HEK293 (cell line): ENCODE measurements at regions not wholly inside any gene's neighbourhood (a gene's known extent, or its start where the extent isn't known, plus 50 kb on each side); places are given as distances from the start of the nearest gene placed in this dataset.

Experiments
- CTCF ChIA-PET: fragments of 350-600 bp; formaldehyde crosslinking; extraction: SDS; loops from one replicate; lab custom pipeline; 2021; ENCODE audit warnings: antibody characterized with exemption; lab: Yijun Ruan, JAX
- POLR2A ChIA-PET: fragments of 300-600 bp; formaldehyde crosslinking; extraction: SDS; loops from one replicate; lab custom pipeline; 2020; ENCODE audit warnings: antibody characterized with exemption, inconsistent platforms; lab: Yijun Ruan, JAX
- H3K27ac ChIP-seq: fragments of 200-500 bp; sonication (Bioruptor generic); 2 replicates; pipeline ENCODE4 v1.5.1; 2014; ENCODE audit warnings: low read depth, low read length, control low read depth, inconsistent platforms; ENCODE audit errors: extremely low read depth
- H3K36me3 ChIP-seq, 2 experiments: fragments of 200-500 bp in 1 of 2; sonication (Bioruptor generic) in 1 of 2; 1 replicate in 1 of 2; 2 replicates in 1 of 2; pipeline ENCODE4 v1.5.1; 2014 to 2017; ENCODE audit warnings: inconsistent platforms in 2 of 2, low read length in 2 of 2; ENCODE audit not compliant: control insufficient read depth in 2 of 2, insufficient read depth in 1 of 2
- H3K4me1 ChIP-seq: fragments of 200-500 bp; sonication (Bioruptor generic); 2 replicates; pipeline ENCODE4 v1.5.1; 2014; ENCODE audit warnings: mild to moderate bottlenecking, low read length, inconsistent platforms; ENCODE audit not compliant: control insufficient read depth, insufficient read depth
- H3K4me3 ChIP-seq: 2 replicates; pipeline ENCODE4 v1.5.1; 2011; ENCODE audit warnings: low read depth, mild to moderate bottlenecking, control low read depth, low read length, moderate library complexity
- H3K9me3 ChIP-seq: fragments of 200-500 bp; sonication (Bioruptor generic); 2 replicates; pipeline ENCODE4 v1.5.1; 2014; ENCODE audit warnings: low read depth, low read length, inconsistent platforms; ENCODE audit not compliant: control insufficient read depth, insufficient read depth
- EGR2 ChIP-seq: fragments of 450-650 bp; formaldehyde crosslinking; IDR thresholded peaks from 2 replicates; pipeline ENCODE4 v1.5.1; 2016; ENCODE audit warnings: low read depth, missing biosample characterization, missing genetic modification characterization
- GLI4 ChIP-seq: fragments of 450-650 bp; formaldehyde crosslinking; IDR thresholded peaks from 2 replicates; pipeline ENCODE4 v1.5.1; 2016; ENCODE audit warnings: missing biosample characterization, missing genetic modification characterization
- MYNN ChIP-seq: fragments of 450-650 bp; formaldehyde crosslinking; IDR thresholded peaks from 2 replicates; pipeline ENCODE4 v1.5.1; 2016; ENCODE audit warnings: missing biosample characterization, missing genetic modification characterization, borderline replicate concordance
- REPIN1 ChIP-seq: fragments of 450-650 bp; formaldehyde crosslinking; IDR thresholded peaks from 2 replicates; pipeline ENCODE4 v1.5.1; 2017; ENCODE audit warnings: missing biosample characterization, missing genetic modification characterization, low read depth
- SP7 ChIP-seq: fragments of 450-650 bp; formaldehyde crosslinking; IDR thresholded peaks from 2 replicates; pipeline ENCODE4 v1.5.1; 2016; ENCODE audit warnings: missing biosample characterization, missing genetic modification characterization
- ZFP37 ChIP-seq: fragments of 450-650 bp; formaldehyde crosslinking; IDR thresholded peaks from 2 replicates; pipeline ENCODE4 v1.5.1; 2016; ENCODE audit warnings: missing biosample characterization, missing genetic modification characterization
- ZFP69B ChIP-seq: fragments of 450-650 bp; formaldehyde crosslinking; IDR thresholded peaks from 2 replicates; pipeline ENCODE4 v1.5.1; 2016; ENCODE audit warnings: missing biosample characterization, missing genetic modification characterization
- ZNF239 ChIP-seq: fragments of 450-650 bp; formaldehyde crosslinking; IDR thresholded peaks from 2 replicates; pipeline ENCODE4 v1.5.1; 2016; ENCODE audit warnings: missing biosample characterization, missing genetic modification characterization
- ZNF248 ChIP-seq: fragments of 450-650 bp; formaldehyde crosslinking; IDR thresholded peaks from 2 replicates; pipeline ENCODE4 v1.5.1; 2017; ENCODE audit warnings: missing biosample characterization, missing genetic modification characterization
- ZNF335 ChIP-seq: fragments of 450-650 bp; formaldehyde crosslinking; conservative IDR thresholded peaks from 2 replicates; pipeline ENCODE4 v1.5.1; 2016; ENCODE audit warnings: missing biosample characterization, missing genetic modification characterization
- ZNF433 ChIP-seq: fragments of 450-650 bp; formaldehyde crosslinking; IDR thresholded peaks from 2 replicates; pipeline ENCODE4 v1.5.1; 2016; ENCODE audit warnings: missing biosample characterization, missing genetic modification characterization, low read depth
- ZNF501 ChIP-seq: fragments of 450-650 bp; formaldehyde crosslinking; IDR thresholded peaks from 2 replicates; pipeline ENCODE4 v1.5.1; 2016; ENCODE audit warnings: missing biosample characterization, missing genetic modification characterization
- ZNF510 ChIP-seq: fragments of 450-650 bp; formaldehyde crosslinking; IDR thresholded peaks from 2 replicates; pipeline ENCODE4 v1.5.1; 2018; ENCODE audit warnings: mild to moderate bottlenecking, missing genetic modification characterization, missing biosample characterization; ENCODE audit not compliant: insufficient replicate concordance
- ZNF585B ChIP-seq: fragments of 450-650 bp; formaldehyde crosslinking; IDR thresholded peaks from 2 replicates; pipeline ENCODE4 v1.5.1; 2016; ENCODE audit warnings: missing biosample characterization, missing genetic modification characterization
- ZNF596 ChIP-seq: fragments of 450-650 bp; IDR thresholded peaks from 2 replicates; pipeline ENCODE4 v1.5.0; 2018; ENCODE audit warnings: missing biosample characterization, mild to moderate bottlenecking, missing genetic modification characterization, moderate library complexity
- ZNF660 ChIP-seq: fragments of 450-650 bp; IDR thresholded peaks from 2 replicates; pipeline ENCODE4 v1.5.1; 2018; ENCODE audit warnings: missing biosample characterization, mild to moderate bottlenecking, missing genetic modification characterization
- ZNF670 ChIP-seq: fragments of 450-650 bp; formaldehyde crosslinking; IDR thresholded peaks from 2 replicates; pipeline ENCODE4 v1.5.1; 2016; ENCODE audit warnings: missing biosample characterization, missing genetic modification characterization, low read depth
- ZNF701 ChIP-seq: fragments of 450-650 bp; formaldehyde crosslinking; IDR thresholded peaks from 2 replicates; pipeline ENCODE4 v1.5.1; 2016; ENCODE audit warnings: missing biosample characterization, missing genetic modification characterization
- ZNF785 ChIP-seq: fragments of 450-650 bp; formaldehyde crosslinking; IDR thresholded peaks from 2 replicates; pipeline ENCODE4 v1.5.1; 2016; ENCODE audit warnings: missing biosample characterization, missing genetic modification characterization
- ZNF792 ChIP-seq: fragments of 450-650 bp; formaldehyde crosslinking; IDR thresholded peaks from 2 replicates; pipeline ENCODE4 v1.5.1; 2016; ENCODE audit warnings: missing biosample characterization, missing genetic modification characterization
- ZSCAN16 ChIP-seq: fragments of 450-650 bp; formaldehyde crosslinking; IDR thresholded peaks from 2 replicates; pipeline ENCODE4 v1.5.1; 2016; ENCODE audit warnings: missing biosample characterization, missing genetic modification characterization
- TF ChIP-seq, protein P1 (sequence below): fragments of 450-650 bp; formaldehyde crosslinking; IDR thresholded peaks from 2 replicates; pipeline ENCODE4 v1.5.1; 2016; ENCODE audit warnings: missing biosample characterization, missing genetic modification characterization
- TF ChIP-seq, protein P2 (sequence below): fragments of 450-650 bp; formaldehyde crosslinking; IDR thresholded peaks from 2 replicates; pipeline ENCODE4 v1.5.1; 2016; ENCODE audit warnings: missing biosample characterization, missing genetic modification characterization, low read depth
- TF ChIP-seq, protein P3 (sequence below): fragments of 450-650 bp; formaldehyde crosslinking; IDR thresholded peaks from 2 replicates; pipeline ENCODE4 v1.5.1; 2016; ENCODE audit warnings: missing biosample characterization, missing genetic modification characterization
- TF ChIP-seq, protein P4 (sequence below): fragments of 450-650 bp; formaldehyde crosslinking; IDR thresholded peaks from 2 replicates; pipeline ENCODE4 v1.5.1; 2017; ENCODE audit warnings: missing biosample characterization, missing genetic modification characterization
- TF ChIP-seq, protein P5 (sequence below): fragments of 450-650 bp; formaldehyde crosslinking; IDR thresholded peaks from 2 replicates; pipeline ENCODE4 v1.5.1; 2017; ENCODE audit warnings: missing biosample characterization, missing genetic modification characterization

DNA sequence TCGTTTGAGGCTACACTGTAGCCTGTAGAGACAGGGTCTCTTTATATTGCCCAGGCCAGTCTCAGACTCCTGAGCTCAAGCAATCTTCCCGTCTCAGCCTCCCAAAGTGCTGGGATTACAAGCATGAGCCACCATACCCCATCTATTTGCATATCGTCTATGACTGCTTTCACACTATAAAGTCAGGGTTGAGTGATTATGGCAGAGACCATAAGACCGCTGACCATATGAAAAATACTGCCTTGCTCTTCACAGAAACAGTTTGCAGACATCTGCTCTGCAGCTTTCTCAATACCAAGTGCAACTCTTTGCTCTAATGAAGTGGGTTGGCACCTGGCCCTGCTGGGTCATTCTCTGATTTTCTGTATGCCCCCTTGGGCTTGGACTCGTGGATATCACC lies 79.5 kb upstream of the PAK5 start:
- H3K4me3 ChIP-seq = no peak overlapping the region
- CTCF ChIA-PET = interaction anchor here (0.7 kb wide), 2 partner anchors 15 kb away, joined by 3 to 4 read pairs; no protein-coding TSS in a partner anchor
- H3K9me3 ChIP-seq = no peaks in the 10 kb centered on the region
- POLR2A ChIA-PET = no interaction called here
- H3K27ac ChIP-seq = no peak overlapping the region
- H3K36me3 ChIP-seq = no peaks in the 10 kb centered on the region
- H3K4me1 ChIP-seq = no peaks in the 10 kb centered on the region
- TF ChIP-seq GLI4 (tag by site-specific recombination) (no peak), ZNF792 (no peak), ZNF785 (tag by site-specific recombination) (no peak), ZNF596 (tag by site-specific recombination) (no peak), SP7 (tag by site-specific recombination) (no peak), EGR2 (tag by site-specific recombination) (no peak), ZNF510 (tag by site-specific recombination) (no peak), ZNF335 (no peak), ZNF670 (tag by site-specific recombination) (no peak), ZNF239 (no peak), ZNF501 (tag by site-specific recombination) (no peak), REPIN1 (no peak), ZNF248 (tag by site-specific recombination) (no peak), ZNF585B (tag by site-specific recombination) (no peak)
- TF ChIP-seq, protein P1, sequence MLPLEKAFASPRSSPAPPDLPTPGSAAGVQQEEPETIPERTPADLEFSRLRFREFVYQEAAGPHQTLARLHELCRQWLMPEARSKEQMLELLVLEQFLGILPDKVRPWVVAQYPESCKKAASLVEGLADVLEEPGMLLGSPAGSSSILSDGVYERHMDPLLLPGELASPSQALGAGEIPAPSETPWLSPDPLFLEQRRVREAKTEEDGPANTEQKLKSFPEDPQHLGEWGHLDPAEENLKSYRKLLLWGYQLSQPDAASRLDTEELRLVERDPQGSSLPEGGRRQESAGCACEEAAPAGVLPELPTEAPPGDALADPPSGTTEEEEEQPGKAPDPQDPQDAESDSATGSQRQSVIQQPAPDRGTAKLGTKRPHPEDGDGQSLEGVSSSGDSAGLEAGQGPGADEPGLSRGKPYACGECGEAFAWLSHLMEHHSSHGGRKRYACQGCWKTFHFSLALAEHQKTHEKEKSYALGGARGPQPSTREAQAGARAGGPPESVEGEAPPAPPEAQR = no peak
- TF ChIP-seq, protein P2, sequence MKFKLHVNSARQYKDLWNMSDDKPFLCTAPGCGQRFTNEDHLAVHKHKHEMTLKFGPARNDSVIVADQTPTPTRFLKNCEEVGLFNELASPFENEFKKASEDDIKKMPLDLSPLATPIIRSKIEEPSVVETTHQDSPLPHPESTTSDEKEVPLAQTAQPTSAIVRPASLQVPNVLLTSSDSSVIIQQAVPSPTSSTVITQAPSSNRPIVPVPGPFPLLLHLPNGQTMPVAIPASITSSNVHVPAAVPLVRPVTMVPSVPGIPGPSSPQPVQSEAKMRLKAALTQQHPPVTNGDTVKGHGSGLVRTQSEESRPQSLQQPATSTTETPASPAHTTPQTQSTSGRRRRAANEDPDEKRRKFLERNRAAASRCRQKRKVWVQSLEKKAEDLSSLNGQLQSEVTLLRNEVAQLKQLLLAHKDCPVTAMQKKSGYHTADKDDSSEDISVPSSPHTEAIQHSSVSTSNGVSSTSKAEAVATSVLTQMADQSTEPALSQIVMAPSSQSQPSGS (tag by site-specific recombination) = no peak
- TF ChIP-seq, protein P3, sequence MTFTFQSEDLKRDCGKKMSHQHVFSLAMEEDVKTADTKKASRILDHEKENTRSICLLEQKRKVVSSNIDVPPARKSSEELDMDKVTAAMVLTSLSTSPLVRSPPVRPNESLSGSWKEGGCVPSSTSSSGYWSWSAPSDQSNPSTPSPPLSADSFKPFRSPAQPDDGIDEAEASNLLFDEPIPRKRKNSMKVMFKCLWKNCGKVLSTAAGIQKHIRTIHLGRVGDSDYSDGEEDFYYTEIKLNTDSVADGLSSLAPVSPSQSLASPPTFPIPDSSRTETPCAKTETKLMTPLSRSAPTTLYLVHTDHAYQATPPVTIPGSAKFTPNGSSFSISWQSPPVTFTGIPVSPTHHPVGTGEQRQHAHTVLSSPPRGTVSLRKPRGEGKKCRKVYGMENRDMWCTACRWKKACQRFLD (tag by site-specific recombination) = no peak
- TF ChIP-seq, protein P4, sequence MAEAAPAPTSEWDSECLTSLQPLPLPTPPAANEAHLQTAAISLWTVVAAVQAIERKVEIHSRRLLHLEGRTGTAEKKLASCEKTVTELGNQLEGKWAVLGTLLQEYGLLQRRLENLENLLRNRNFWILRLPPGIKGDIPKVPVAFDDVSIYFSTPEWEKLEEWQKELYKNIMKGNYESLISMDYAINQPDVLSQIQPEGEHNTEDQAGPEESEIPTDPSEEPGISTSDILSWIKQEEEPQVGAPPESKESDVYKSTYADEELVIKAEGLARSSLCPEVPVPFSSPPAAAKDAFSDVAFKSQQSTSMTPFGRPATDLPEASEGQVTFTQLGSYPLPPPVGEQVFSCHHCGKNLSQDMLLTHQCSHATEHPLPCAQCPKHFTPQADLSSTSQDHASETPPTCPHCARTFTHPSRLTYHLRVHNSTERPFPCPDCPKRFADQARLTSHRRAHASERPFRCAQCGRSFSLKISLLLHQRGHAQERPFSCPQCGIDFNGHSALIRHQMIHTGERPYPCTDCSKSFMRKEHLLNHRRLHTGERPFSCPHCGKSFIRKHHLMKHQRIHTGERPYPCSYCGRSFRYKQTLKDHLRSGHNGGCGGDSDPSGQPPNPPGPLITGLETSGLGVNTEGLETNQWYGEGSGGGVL = no peak

DNA sequence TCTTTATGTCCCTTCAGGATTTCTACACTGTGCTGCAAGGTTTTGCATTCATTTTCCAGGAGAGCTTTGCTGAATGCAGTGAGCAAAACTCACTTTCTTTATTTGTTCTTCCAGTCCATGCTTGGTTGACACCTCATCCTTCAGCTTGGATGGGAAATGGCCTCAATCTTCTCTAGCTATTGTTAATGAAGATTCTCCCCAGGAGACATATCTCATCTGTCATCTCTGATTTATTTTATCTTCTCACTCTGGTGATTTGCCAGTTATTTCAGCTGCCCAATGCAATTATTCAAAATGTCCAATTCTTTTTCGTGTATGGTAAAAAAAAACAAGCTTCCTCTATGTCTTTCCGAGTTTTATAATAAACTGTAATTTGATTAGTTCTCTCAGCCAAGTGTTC lies 77.9 kb upstream of the PAK5 start:
- Histone ChIP-seq H3K27ac (no peak overlapping the region), H3K36me3 (no peaks in the 10 kb centered on the region), H3K4me3 (no peak overlapping the region), H3K4me1 (no peaks in the 10 kb centered on the region), H3K9me3 (no peaks in the 10 kb centered on the region; the same call in 1 of the 2 replicates)
- ChIA-PET CTCF (interaction anchor here (0.8 kb wide), 1 partner anchor 14 kb away, joined by 4 read pairs; no protein-coding TSS in a partner anchor), POLR2A (no interaction called here)
- TF ChIP-seq, protein P5, sequence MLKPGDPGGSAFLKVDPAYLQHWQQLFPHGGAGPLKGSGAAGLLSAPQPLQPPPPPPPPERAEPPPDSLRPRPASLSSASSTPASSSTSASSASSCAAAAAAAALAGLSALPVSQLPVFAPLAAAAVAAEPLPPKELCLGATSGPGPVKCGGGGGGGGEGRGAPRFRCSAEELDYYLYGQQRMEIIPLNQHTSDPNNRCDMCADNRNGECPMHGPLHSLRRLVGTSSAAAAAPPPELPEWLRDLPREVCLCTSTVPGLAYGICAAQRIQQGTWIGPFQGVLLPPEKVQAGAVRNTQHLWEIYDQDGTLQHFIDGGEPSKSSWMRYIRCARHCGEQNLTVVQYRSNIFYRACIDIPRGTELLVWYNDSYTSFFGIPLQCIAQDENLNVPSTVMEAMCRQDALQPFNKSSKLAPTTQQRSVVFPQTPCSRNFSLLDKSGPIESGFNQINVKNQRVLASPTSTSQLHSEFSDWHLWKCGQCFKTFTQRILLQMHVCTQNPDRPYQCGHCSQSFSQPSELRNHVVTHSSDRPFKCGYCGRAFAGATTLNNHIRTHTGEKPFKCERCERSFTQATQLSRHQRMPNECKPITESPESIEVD (tag by site-specific recombination) = no peak
- TF ChIP-seq ZNF701 (tag by site-specific recombination) (no peak), ZSCAN16 (tag by site-specific recombination) (no peak), MYNN (tag by site-specific recombination) (no peak), ZFP69B (tag by site-specific recombination) (no peak), ZNF433 (tag by site-specific recombination) (no peak), ZNF660 (tag by site-specific recombination) (no peak), ZFP37 (tag by site-specific recombination) (no peak)
